Body of pancreas (tissue), 4 donors: ENCODE measurements at regions not wholly inside any gene's neighbourhood (a gene's known extent, or its start where the extent isn't known, plus 50 kb on each side); places are given as distances from the start of the nearest gene placed in this dataset.

ENCODE experiments used
- POLR2A ChIP-seq, 3 donors: fragments of 450-650 bp; IDR thresholded peaks; one replicate each; pipeline ENCODE4 v1.6.1; 2016; ENCODE audit warnings: antibody characterized with exemption in 3 of 3, mild to moderate bottlenecking in 2 of 3
- TF ChIP-seq, protein P1 (sequence below), 7 experiments: fragments of 450-650 bp in 4 of 7; fragments of 200-600 bp in 3 of 7; sonication (generic) in 3 of 7; IDR thresholded peaks; one replicate each; pipeline ENCODE4 v1.5.1; 2016 to 2019; ENCODE audit warnings: antibody characterized with exemption in 7 of 7

DNA sequence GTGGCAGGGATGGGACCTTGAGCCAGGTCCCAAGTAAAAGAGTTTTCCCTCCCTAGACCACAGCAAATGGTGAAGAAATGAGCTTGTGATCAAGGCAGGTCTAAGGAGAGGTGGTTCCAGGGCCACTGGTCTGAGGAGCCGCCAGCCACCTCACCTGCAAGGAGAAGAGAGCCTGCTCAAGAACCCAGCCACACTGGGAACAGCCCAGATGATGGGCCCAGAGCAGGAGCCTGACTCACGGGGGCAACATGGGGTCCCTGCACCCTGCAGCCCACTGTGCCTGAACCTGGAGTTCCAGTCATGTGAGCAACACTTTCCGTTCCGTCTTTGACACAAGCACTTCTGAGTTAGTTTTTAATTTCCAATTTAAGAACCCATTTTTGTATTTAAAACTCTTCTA is 204.5 kb upstream of the CDH4 start:
- TF ChIP-seq, protein P1, sequence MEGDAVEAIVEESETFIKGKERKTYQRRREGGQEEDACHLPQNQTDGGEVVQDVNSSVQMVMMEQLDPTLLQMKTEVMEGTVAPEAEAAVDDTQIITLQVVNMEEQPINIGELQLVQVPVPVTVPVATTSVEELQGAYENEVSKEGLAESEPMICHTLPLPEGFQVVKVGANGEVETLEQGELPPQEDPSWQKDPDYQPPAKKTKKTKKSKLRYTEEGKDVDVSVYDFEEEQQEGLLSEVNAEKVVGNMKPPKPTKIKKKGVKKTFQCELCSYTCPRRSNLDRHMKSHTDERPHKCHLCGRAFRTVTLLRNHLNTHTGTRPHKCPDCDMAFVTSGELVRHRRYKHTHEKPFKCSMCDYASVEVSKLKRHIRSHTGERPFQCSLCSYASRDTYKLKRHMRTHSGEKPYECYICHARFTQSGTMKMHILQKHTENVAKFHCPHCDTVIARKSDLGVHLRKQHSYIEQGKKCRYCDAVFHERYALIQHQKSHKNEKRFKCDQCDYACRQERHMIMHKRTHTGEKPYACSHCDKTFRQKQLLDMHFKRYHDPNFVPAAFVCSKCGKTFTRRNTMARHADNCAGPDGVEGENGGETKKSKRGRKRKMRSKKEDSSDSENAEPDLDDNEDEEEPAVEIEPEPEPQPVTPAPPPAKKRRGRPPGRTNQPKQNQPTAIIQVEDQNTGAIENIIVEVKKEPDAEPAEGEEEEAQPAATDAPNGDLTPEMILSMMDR (IDR thresholded peaks at IDR 0.05): no peak
- TF ChIP-seq POLR2A (IDR thresholded peaks at IDR 0.05): no peak
